ENCODE measurements at regions not wholly inside any gene's neighbourhood (a gene's known extent, or its start where the extent isn't known, plus 50 kb on each side); places are given as distances from the start of the nearest gene placed in this dataset.
A peak's percentile ranks its signal among the peaks of the same experiment; 100 is the strongest.

DNA sequence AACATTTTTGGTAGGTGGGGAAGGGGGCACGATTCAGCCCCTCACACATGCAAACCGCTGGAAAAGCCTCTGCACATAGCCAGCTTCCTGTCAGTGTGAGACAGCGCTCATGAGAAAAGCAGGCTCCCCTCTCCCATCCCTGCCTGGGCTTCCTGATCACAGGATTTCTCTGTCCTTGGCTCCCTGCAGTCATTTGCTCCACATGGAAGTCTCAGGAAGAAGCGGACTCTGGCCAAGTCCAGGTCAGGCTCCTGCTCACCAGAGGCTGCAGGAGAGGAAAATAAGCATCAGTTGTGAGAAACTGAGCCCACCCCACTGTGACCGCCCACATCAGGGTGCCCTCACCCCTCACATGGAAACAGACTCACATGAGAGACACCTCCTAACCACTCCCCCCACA lies 664.3 kb upstream of the TENM3 start:
- TF ChIP-seq CTCF (conservative IDR thresholded peaks at IDR 0.05) = no peak
- TF ChIP-seq ZFX (IDR thresholded peaks at IDR 0.05) = no peak
- no peak overlapping the region for H3K27ac ChIP-seq

DNA sequence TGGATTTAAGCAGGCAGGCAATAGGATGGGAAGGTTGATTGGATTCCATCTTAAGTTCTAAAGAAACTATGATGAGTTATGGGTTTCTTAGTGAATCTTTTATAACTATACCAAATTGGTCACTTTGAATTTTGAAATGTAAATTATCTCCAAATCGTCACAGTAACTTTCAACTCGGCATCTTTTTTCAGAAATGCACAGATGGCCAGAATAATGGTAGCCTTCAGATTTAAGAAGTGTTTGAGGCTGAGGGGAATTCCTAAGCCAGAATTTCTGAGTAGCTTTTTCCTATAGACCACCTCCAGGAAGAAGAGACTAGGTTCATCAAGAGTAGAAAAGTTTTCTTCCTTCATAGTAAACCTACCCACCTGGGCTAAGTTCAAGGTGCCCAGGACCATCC lies 663.7 kb upstream of the TENM3 start:
- TF ChIP-seq ZFX (IDR thresholded peaks at IDR 0.05) = no peak
- no peak for TF ChIP-seq CTCF (conservative IDR thresholded peaks at IDR 0.05)
- H3K27ac ChIP-seq = no peak overlapping the region

GRCh38 chr4:181581983-181582382 lies 661.2 kb upstream of the TENM3 start:
- TF ChIP-seq CTCF (conservative IDR thresholded peaks at IDR 0.05) (no peak), ZFX (IDR thresholded peaks at IDR 0.05) (no peak)
- no peak overlapping the region for H3K27ac ChIP-seq

DNA sequence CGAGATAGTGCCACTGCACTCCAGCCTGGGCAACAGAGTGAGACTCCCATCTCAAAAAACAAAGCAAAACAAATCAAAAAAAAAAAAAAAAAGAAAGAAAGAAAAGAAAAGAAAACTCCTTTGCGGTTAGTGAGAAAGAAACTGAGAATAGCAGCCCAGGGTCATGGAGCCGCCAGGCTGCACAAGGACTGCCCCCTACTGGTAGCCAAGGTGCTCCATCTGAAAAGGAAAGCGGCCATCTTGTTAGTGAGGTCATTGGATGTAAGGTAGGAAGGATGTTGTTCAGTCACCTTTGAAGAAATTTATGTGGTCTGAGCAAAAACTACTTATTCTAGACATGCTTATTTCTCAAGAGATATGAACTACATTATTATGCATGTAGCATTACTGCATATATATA lies 660.6 kb upstream of the TENM3 start:
- no peak overlapping the region for H3K27ac ChIP-seq
- no peak for TF ChIP-seq ZFX (IDR thresholded peaks at IDR 0.05)
- TF ChIP-seq CTCF (conservative IDR thresholded peaks at IDR 0.05) = peak; percentile 52

- TF ChIP-seq CTCF (conservative IDR thresholded peaks at IDR 0.05) (no peak), ZFX (IDR thresholded peaks at IDR 0.05) (no peak)
- H3K27ac ChIP-seq = no peak overlapping the region
Observed at GRCh38 chr4:181588733-181589302, 654.4 kb upstream of the TENM3 start.

DNA sequence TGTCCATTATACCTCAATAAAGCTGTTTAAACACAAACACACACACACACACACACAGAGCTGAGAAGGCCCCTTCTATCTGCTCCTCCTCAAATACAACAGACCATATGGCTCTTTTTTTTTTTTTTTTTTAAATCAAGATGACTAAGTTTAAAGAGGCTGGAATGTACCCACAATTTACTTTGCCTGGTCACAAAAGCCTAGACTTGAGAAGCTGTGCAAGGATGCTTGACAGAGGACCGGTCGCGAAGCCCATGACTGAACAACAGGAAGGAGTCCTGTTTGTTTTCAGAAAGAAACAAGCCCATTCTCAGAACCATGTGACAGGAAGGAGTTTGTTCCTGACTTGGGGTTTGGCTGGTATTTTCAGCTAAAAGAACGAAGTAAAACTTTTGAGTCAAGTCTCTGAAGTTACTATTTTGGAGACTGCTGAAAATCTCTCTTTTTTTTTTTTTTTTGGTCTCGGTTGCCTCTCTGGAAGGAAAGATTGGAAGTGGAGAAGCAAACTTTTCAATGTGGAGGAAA lies 650.9 kb upstream of the TENM3 start:
- H3K27ac ChIP-seq = no peak overlapping the region
- TF ChIP-seq CTCF (conservative IDR thresholded peaks at IDR 0.05) = no peak
- no peak for TF ChIP-seq ZFX (IDR thresholded peaks at IDR 0.05)

DNA sequence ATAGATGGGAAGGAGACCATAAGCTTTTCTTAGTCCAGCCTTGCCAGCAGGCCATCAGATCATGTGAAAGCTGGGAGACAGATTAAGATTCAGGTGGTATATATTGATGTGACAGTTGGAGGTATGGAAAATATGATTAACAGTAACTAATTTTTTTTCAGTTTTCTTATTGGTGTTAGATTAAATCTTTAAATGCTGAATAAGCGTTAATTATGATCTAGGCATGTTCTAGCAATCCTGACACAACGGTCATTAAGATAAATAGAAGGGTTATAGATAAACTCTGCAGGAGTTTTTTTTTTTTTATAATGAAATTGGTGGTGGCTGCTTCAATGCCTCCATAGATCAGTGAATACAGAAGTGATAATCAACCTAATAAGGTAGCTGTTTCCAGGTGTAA lies 649.5 kb upstream of the TENM3 start:
- H3K27ac ChIP-seq = no peak overlapping the region
- no peak for TF ChIP-seq ZFX (IDR thresholded peaks at IDR 0.05)
- no peak for TF ChIP-seq CTCF (conservative IDR thresholded peaks at IDR 0.05)

All from C4-2B (cell line).